IMR-90 (cell line): ENCODE measurements at regions not wholly inside any gene's neighbourhood (a gene's known extent, or its start where the extent isn't known, plus 50 kb on each side); places are given as distances from the start of the nearest gene placed in this dataset.

Experiments used
- ATAC-seq: fragments of 200-7000 bp; cut with Tn5 transposase; 2 replicates; pipeline ENCODE4 v1.9.1; 2020; ENCODE audit warnings: low read depth, mild to moderate bottlenecking, moderate library complexity
- BruUV-seq: library from RNA; stranded (reverse); fragments of 400-500 nt; replicated peaks from 2 replicates; lab custom pipeline; 2021; lab: Mats Ljungman, UMichigan
- CTCF ChIA-PET: fragments of 300-600 bp; formaldehyde crosslinking; extraction: SDS; loops from one replicate; lab custom pipeline; 2021; ENCODE audit warnings: antibody characterized with exemption; lab: Yijun Ruan, JAX
- POLR2A ChIA-PET: fragments of 300-600 bp; sonication (Branson Sonifier 250); formaldehyde crosslinking; loops from one replicate; lab custom pipeline; 2022; ENCODE audit warnings: antibody characterized with exemption; ENCODE audit not compliant: unreplicated experiment; lab: Charles Lee
- DNase-seq: peaks from one replicate; pipeline ENCODE4 v3.0.0; 2013
- H2AFZ ChIP-seq: replicated peaks from 2 replicates; pipeline ENCODE3; 2013; ENCODE audit warnings: low read length, mild to moderate bottlenecking; ENCODE audit not compliant: poor library complexity
- H2AK5ac ChIP-seq: 2 replicates; pipeline ENCODE4 v1.6.1; 2013; ENCODE audit warnings: low read depth, low read length, inconsistent platforms
- H2AK9ac ChIP-seq: replicated peaks from 2 replicates; pipeline ENCODE3; 2013; ENCODE audit warnings: mild to moderate bottlenecking, low read depth, low read length, moderate library complexity; ENCODE audit not compliant: poor library complexity
- H2BK120ac ChIP-seq: 2 replicates; pipeline ENCODE4 v1.6.1; 2013; ENCODE audit warnings: low read depth, low read length, inconsistent platforms
- H2BK15ac ChIP-seq: 3 replicates; pipeline ENCODE4 v1.6.1; 2013; ENCODE audit warnings: low read depth, low read length, inconsistent platforms
- H2BK20ac ChIP-seq: 2 replicates; pipeline ENCODE4 v1.6.1; 2013; ENCODE audit warnings: low read depth, mild to moderate bottlenecking, inconsistent platforms, low read length, moderate library complexity
- H2BK5ac ChIP-seq: 2 replicates; pipeline ENCODE4 v1.6.1; 2013; ENCODE audit warnings: mild to moderate bottlenecking, low read depth, low read length, inconsistent platforms; ENCODE audit not compliant: poor library complexity, severe bottlenecking
- H3K14ac ChIP-seq: replicated peaks from 2 replicates; pipeline ENCODE4 v1.6.1; 2013; ENCODE audit warnings: low read depth, low read length, inconsistent platforms
- H3K18ac ChIP-seq: 2 replicates; pipeline ENCODE4 v1.6.1; 2013; ENCODE audit warnings: low read depth, low read length, control low read depth
- H3K23ac ChIP-seq: 2 replicates; pipeline ENCODE4 v1.6.1; 2013; ENCODE audit warnings: low read depth, low read length, inconsistent platforms
- H3K27ac ChIP-seq: 2 replicates; pipeline ENCODE4 v1.5.1; 2013; ENCODE audit warnings: mild to moderate bottlenecking, control low read depth, low read length; ENCODE audit not compliant: insufficient read depth
- H3K27me3 ChIP-seq: 2 replicates; pipeline ENCODE4 v1.6.1; 2013; ENCODE audit warnings: low read length; ENCODE audit not compliant: control insufficient read depth, insufficient read depth
- H3K36me3 ChIP-seq: 2 replicates; pipeline ENCODE4 v1.6.1; 2013; ENCODE audit warnings: low read length, mixed read lengths; ENCODE audit not compliant: control insufficient read depth, insufficient read depth
- H3K4ac ChIP-seq: 2 replicates; pipeline ENCODE4 v1.6.1; 2013; ENCODE audit warnings: low read depth, low read length, inconsistent platforms
- H3K4me1 ChIP-seq: 2 replicates; pipeline ENCODE4 v1.6.1; 2013; ENCODE audit warnings: low read length, mixed read lengths; ENCODE audit not compliant: control insufficient read depth, insufficient read depth
- H3K4me2 ChIP-seq: 2 replicates; pipeline ENCODE4 v1.6.1; 2013; ENCODE audit warnings: low read depth, mild to moderate bottlenecking, control low read depth, low read length, moderate library complexity
- H3K4me3 ChIP-seq: 2 replicates; pipeline ENCODE4 v1.5.1; 2013; ENCODE audit warnings: low read depth, mild to moderate bottlenecking, control low read depth, low read length, moderate library complexity; ENCODE audit not compliant: insufficient read depth
- H3K56ac ChIP-seq: 2 replicates; pipeline ENCODE4 v1.6.1; 2013; ENCODE audit warnings: low read length, inconsistent platforms; ENCODE audit not compliant: insufficient read depth; ENCODE audit errors: extremely low read depth
- H3K79me1 ChIP-seq, 2 experiments: 2 replicates each; pipeline ENCODE4 v1.6.1; 2013; ENCODE audit warnings: low read length in 2 of 2, inconsistent platforms in 1 of 2, low read depth in 1 of 2
- H3K9ac ChIP-seq: 2 replicates; pipeline ENCODE4 v1.6.1; 2013; ENCODE audit warnings: low read depth, low read length, control low read depth
- H3K9me1 ChIP-seq: 2 replicates; pipeline ENCODE4 v1.6.1; 2013; ENCODE audit warnings: low read length, inconsistent platforms; ENCODE audit not compliant: insufficient read depth
- H3K9me3 ChIP-seq: 2 replicates; pipeline ENCODE4 v1.6.1; 2013; ENCODE audit warnings: low read length; ENCODE audit not compliant: control insufficient read depth, insufficient read depth
- H4K20me1 ChIP-seq: 2 replicates; pipeline ENCODE4 v1.6.1; 2013; ENCODE audit warnings: low read length, inconsistent platforms; ENCODE audit not compliant: insufficient read depth
- H4K5ac ChIP-seq: 2 replicates; pipeline ENCODE4 v1.6.1; 2013; ENCODE audit warnings: mild to moderate bottlenecking, low read depth, low read length, control low read depth
- H4K8ac ChIP-seq, 2 experiments: 2 replicates each; pipeline ENCODE4 v1.6.1; 2013; ENCODE audit warnings: low read depth in 2 of 2, low read length in 2 of 2, control low read depth in 1 of 2, inconsistent platforms in 1 of 2
- H4K91ac ChIP-seq: 2 replicates; pipeline ENCODE4 v1.6.1; 2013; ENCODE audit warnings: low read depth, low read length, inconsistent platforms; ENCODE audit not compliant: insufficient read depth
- CEBPB ChIP-seq: IDR thresholded peaks from 2 replicates; pipeline ENCODE4 v1.6.1; 2012; ENCODE audit warnings: low read depth, low read length, improper control_type of control experiment
- FOS ChIP-seq: fragments of 150-350 bp; IDR thresholded peaks from 2 replicates; pipeline ENCODE4 v1.6.1; 2016; ENCODE audit warnings: low read depth, low read length
- MAFK ChIP-seq: IDR thresholded peaks from 2 replicates; pipeline ENCODE4 v1.6.1; 2012; ENCODE audit warnings: low read depth, low read length, improper control_type of control experiment
- MXI1 ChIP-seq: IDR thresholded peaks from 2 replicates; pipeline ENCODE4 v1.6.1; 2012; ENCODE audit warnings: low read depth, mild to moderate bottlenecking, low read length, moderate library complexity, borderline replicate concordance
- WGBS, 2 experiments: methylation state at CpG; one replicate each; pipeline versions ENCODE4 v1.1.5 to v1.1.7; 2013; ENCODE audit warnings: missing lambda C conversion rate in 2 of 2; ENCODE audit not compliant: insufficient read length in 1 of 2; ENCODE audit errors: extremely low coverage in 2 of 2; 5-methylcytosine and 5-hydroxymethylcytosine counted together
- dilution Hi-C: fragments of 300-500 bp; cut with HindIII; formaldehyde crosslinking; loops from one replicate; pipeline ENCODE4 v1.14.3; 2018; ENCODE audit warnings: low sequenced_read_pairs; ENCODE audit not compliant: unreplicated experiment
- in situ Hi-C: fragments of 300-500 bp; cut with MboI; formaldehyde crosslinking; loops from 3 replicates; pipeline ENCODE4 v1.14.3; 2019; ENCODE audit warnings: low sequenced_read_pairs, inconsistent platforms, mixed read lengths
- intact Hi-C: fragments of 100-400 bp; cut with micrococcal nuclease; formaldehyde crosslinking; loops from 2 replicates; pipeline ENCODE4 v1.10.0; 2022
- TF ChIP-seq, protein P1 (sequence below): fragments of 150-350 bp; IDR thresholded peaks from 2 replicates; pipeline ENCODE4 v1.6.1; 2017; ENCODE audit warnings: mild to moderate bottlenecking, antibody characterized with exemption, low read length, low read depth
- TF ChIP-seq, protein P2 (sequence below): fragments of 150-350 bp; IDR thresholded peaks from 2 replicates; pipeline ENCODE4 v1.6.1; 2016; ENCODE audit warnings: low read depth, mild to moderate bottlenecking, low read length, moderate library complexity, borderline replicate concordance

DNA sequence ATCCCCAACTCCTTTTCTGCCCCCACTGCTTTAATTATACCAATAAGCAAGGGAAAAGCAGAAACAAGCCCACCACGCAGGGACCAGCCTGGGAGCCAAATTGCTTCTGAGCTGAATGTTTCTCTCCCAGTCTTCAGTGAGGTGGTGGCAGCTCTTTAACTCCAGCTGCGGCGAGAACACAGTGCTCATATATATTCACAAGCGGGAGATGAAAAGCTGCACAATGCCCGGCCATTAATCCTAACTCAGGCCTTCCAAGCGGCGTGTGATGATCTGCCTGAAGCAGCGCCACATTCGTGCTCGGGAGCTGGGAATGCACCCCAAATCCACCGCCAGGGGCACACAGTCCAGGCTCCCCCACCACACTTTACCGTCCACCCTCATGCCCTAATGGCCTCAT is 203.7 kb upstream of the SDK2 start:
- Histone ChIP-seq H3K9me1 (no peaks in the 10 kb centered on the region), H3K14ac (no peak overlapping the region), H3K4me1 (no peaks in the 10 kb centered on the region), H2AK5ac (no peak overlapping the region), H2AK9ac (no peak overlapping the region), H3K9me3 (peaks cover 60% of the 10 kb centered on the region), H3K36me3 (no peaks in the 10 kb centered on the region), H4K8ac (no peak overlapping the region), H3K27me3 (no peaks in the 10 kb centered on the region), H3K18ac (no peak overlapping the region), H3K27ac (no peak overlapping the region), H4K91ac (no peak overlapping the region), H2BK120ac (no peak overlapping the region), H3K56ac (no peak overlapping the region), H3K4me2 (no peak overlapping the region), H4K5ac (no peak overlapping the region), H2BK15ac (no peak overlapping the region), H3K4me3 (no peak overlapping the region), H3K9ac (no peak overlapping the region), H2AFZ (peak overlapping the region; percentile 52), H3K4ac (no peak overlapping the region), H4K20me1 (no peaks in the 10 kb centered on the region), H2BK20ac (no peak overlapping the region), H3K79me1 (no peaks in the 10 kb centered on the region), H2BK5ac (no peak overlapping the region), H3K23ac (no peak overlapping the region)
- BruUV-seq, result no TSS peak
- in situ Hi-C loops, result no loop called here
- ChIA-PET POLR2A (no interaction called here), CTCF (no interaction called here)
- no peak for DNase-seq
- intact Hi-C loops, result no loop called here
- ATAC-seq, result no peak
- dilution Hi-C loops, result no loop called here
- no peak for TF ChIP-seq MXI1
- TF ChIP-seq MAFK, result no peak
- no peak for TF ChIP-seq CEBPB
- no peak for TF ChIP-seq FOS
- TF ChIP-seq, protein P1, sequence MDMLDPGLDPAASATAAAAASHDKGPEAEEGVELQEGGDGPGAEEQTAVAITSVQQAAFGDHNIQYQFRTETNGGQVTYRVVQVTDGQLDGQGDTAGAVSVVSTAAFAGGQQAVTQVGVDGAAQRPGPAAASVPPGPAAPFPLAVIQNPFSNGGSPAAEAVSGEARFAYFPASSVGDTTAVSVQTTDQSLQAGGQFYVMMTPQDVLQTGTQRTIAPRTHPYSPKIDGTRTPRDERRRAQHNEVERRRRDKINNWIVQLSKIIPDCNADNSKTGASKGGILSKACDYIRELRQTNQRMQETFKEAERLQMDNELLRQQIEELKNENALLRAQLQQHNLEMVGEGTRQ, result no peak
- TF ChIP-seq, protein P2, sequence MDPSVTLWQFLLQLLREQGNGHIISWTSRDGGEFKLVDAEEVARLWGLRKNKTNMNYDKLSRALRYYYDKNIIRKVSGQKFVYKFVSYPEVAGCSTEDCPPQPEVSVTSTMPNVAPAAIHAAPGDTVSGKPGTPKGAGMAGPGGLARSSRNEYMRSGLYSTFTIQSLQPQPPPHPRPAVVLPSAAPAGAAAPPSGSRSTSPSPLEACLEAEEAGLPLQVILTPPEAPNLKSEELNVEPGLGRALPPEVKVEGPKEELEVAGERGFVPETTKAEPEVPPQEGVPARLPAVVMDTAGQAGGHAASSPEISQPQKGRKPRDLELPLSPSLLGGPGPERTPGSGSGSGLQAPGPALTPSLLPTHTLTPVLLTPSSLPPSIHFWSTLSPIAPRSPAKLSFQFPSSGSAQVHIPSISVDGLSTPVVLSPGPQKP, result no peak
- WGBS, 2 experiments, result no CpG with 5 or more reads among the region's 12 CpGs
